GM23338 (cell line): ENCODE measurements at regions not wholly inside any gene's neighbourhood (a gene's known extent, or its start where the extent isn't known, plus 50 kb on each side); places are given as distances from the start of the nearest gene placed in this dataset.
A peak's percentile ranks its signal among the peaks of the same experiment; 100 is the strongest.

ENCODE experiments used
- ATAC-seq: fragments of 200-7000 bp; cut with Tn5 transposase; 3 replicates; pipeline ENCODE4 v1.9.1; 2020
- DNase-seq: peaks from one replicate; pipeline ENCODE4 v3.0.0-alpha.2; 2015; ENCODE audit warnings: low spot score
- H2AFZ ChIP-seq: fragments of 200-600 bp; sonication (generic); 2 replicates; pipeline ENCODE4 v1.8.0; 2016; ENCODE audit warnings: antibody characterized with exemption, mild to moderate bottlenecking, moderate library complexity
- H3F3A ChIP-seq: fragments of 200-600 bp; sonication (generic); replicated peaks from 2 replicates; pipeline ENCODE4 v1.8.0; 2017; ENCODE audit warnings: antibody characterized with exemption, mixed run types, low read depth
- H3K27ac ChIP-seq: fragments of 200-600 bp; sonication (generic); 2 replicates; pipeline ENCODE4 v1.6.1; 2016; ENCODE audit warnings: low read depth
- H3K27me3 ChIP-seq: fragments of 200-600 bp; sonication (generic); 2 replicates; pipeline ENCODE4 v1.8.0; 2016; ENCODE audit warnings: mild to moderate bottlenecking, mixed run types, moderate library complexity; ENCODE audit not compliant: insufficient read depth
- H3K36me3 ChIP-seq: fragments of 200-600 bp; sonication (generic); 2 replicates; pipeline ENCODE4 v1.8.0; 2016; ENCODE audit warnings: mild to moderate bottlenecking; ENCODE audit not compliant: insufficient read depth
- H3K4me1 ChIP-seq: fragments of 200-600 bp; sonication (generic); 2 replicates; pipeline ENCODE4 v1.8.0; 2016; ENCODE audit warnings: mild to moderate bottlenecking, moderate library complexity; ENCODE audit not compliant: insufficient read depth
- H3K4me2 ChIP-seq: fragments of 200-600 bp; sonication (generic); 2 replicates; pipeline ENCODE4 v1.7.1; 2017; ENCODE audit warnings: mixed run types
- H3K4me3 ChIP-seq: fragments of 200-600 bp; sonication (generic); 2 replicates; pipeline ENCODE4 v1.6.1; 2016; ENCODE audit warnings: mixed run types
- H3K79me2 ChIP-seq: fragments of 200-600 bp; sonication (generic); replicated peaks from 2 replicates; pipeline ENCODE4 v1.8.0; 2017; ENCODE audit warnings: mild to moderate bottlenecking; ENCODE audit not compliant: insufficient read depth
- H3K9me2 ChIP-seq: fragments of 200-600 bp; sonication (generic); 2 replicates; pipeline ENCODE4 v1.8.0; 2017; ENCODE audit not compliant: insufficient read depth
- H4K20me1 ChIP-seq: fragments of 200-600 bp; sonication (generic); replicated peaks from 2 replicates; pipeline ENCODE4 v1.8.0; 2017; ENCODE audit warnings: mild to moderate bottlenecking; ENCODE audit not compliant: insufficient read depth
- H3K27ac Mint-ChIP-seq: 2 replicates; pipeline ENCODE4 v1.8.0; 2020; ENCODE audit warnings: inconsistent platforms, mild to moderate bottlenecking, moderate library complexity, mixed read lengths
- H3K27me3 Mint-ChIP-seq: 3 replicates; pipeline ENCODE4 v1.8.0; 2022; ENCODE audit warnings: low read depth, mild to moderate bottlenecking, moderate library complexity, mixed read lengths, inconsistent platforms; ENCODE audit not compliant: insufficient read depth, poor library complexity
- H3K36me3 Mint-ChIP-seq: 3 replicates; pipeline ENCODE4 v1.8.0; 2021; ENCODE audit warnings: low read depth, mild to moderate bottlenecking, inconsistent platforms, moderate library complexity, mixed read lengths
- H3K4me1 Mint-ChIP-seq: 3 replicates; pipeline ENCODE4 v1.8.0; 2020; ENCODE audit warnings: mild to moderate bottlenecking, inconsistent platforms, mixed read lengths
- H3K4me3 Mint-ChIP-seq: 3 replicates; pipeline ENCODE4 v1.8.0; 2021; ENCODE audit warnings: moderate library complexity, mild to moderate bottlenecking, inconsistent platforms, mixed read lengths
- H3K9me3 Mint-ChIP-seq: 3 replicates; pipeline ENCODE4 v1.8.0; 2020; ENCODE audit warnings: moderate library complexity, mild to moderate bottlenecking, inconsistent platforms, mixed read lengths
- EZH2phosphoT487 ChIP-seq: fragments of 200-600 bp; sonication (generic); IDR thresholded peaks from one replicate; pipeline ENCODE4 v1.8.1; 2018; ENCODE audit warnings: antibody characterized with exemption; ENCODE audit not compliant: unreplicated experiment
- JUNB ChIP-seq: IDR thresholded peaks from one replicate; pipeline ENCODE4 v1.6.1; 2016; ENCODE audit warnings: antibody characterized with exemption; ENCODE audit not compliant: unreplicated experiment
- NANOG ChIP-seq: IDR thresholded peaks from 2 replicates; pipeline ENCODE4 v1.6.1; 2016; ENCODE audit warnings: antibody characterized with exemption, borderline replicate concordance
- POLR2AphosphoS5 ChIP-seq: IDR thresholded peaks from 2 replicates; pipeline ENCODE4 v1.6.1; 2016; ENCODE audit warnings: antibody characterized with exemption, low read depth
- ZNF114 ChIP-seq: fragments of 250-450 bp; sonication (Bioruptor Pico); IDR thresholded peaks from 2 replicates; pipeline ENCODE4 v1.5.0; 2020; ENCODE audit warnings: mild to moderate bottlenecking, moderate library complexity
- ZNF331 ChIP-seq: fragments of 250-450 bp; sonication (Bioruptor Pico); IDR thresholded peaks from 2 replicates; pipeline ENCODE4 v1.5.0; 2020; ENCODE audit warnings: low read depth, mild to moderate bottlenecking, moderate library complexity
- ZNF462 ChIP-seq: fragments of 250-450 bp; sonication (Bioruptor Pico); IDR thresholded peaks from 2 replicates; pipeline ENCODE4 v1.5.0; 2020; ENCODE audit warnings: mild to moderate bottlenecking, moderate library complexity
- TF ChIP-seq, protein P1 (sequence below): IDR thresholded peaks from one replicate; pipeline ENCODE4 v1.6.1; 2018; ENCODE audit warnings: antibody characterized with exemption; ENCODE audit not compliant: unreplicated experiment
- TF ChIP-seq, protein P2 (sequence below), 2 experiments: fragments of 200-600 bp in 1 of 2; sonication (generic) in 1 of 2; conservative IDR thresholded peaks; 2 replicates each; pipeline versions ENCODE4 v1.5.1 to v1.6.1; 2016 to 2017; ENCODE audit warnings: antibody characterized with exemption in 2 of 2, low read depth in 2 of 2, mild to moderate bottlenecking in 2 of 2, moderate library complexity in 1 of 2

GRCh38 chr2:20557635-20558034 lies 93.3 kb downstream of the HS1BP3 start:
- Histone ChIP-seq H3K27ac (no peak overlapping the region; the same call in 1 of the 2 replicates), H3K9me2 (peaks cover 4% of the 10 kb centered on the region; the same call in 1 of the 2 replicates), H2AFZ (no peak overlapping the region), H3K27me3 (no peaks in the 10 kb centered on the region), H3K79me2 (no peaks in the 10 kb centered on the region), H3K4me2 (peak overlapping the region; percentile 40), H3K36me3 (no peaks in the 10 kb centered on the region), H4K20me1 (no peaks in the 10 kb centered on the region), H3K4me1 (peaks cover 26% of the 10 kb centered on the region), H3F3A (no peaks in the 10 kb centered on the region), H3K4me3 (no peak overlapping the region)
- Mint-ChIP-seq H3K27me3 (peaks cover 7% of the 10 kb centered on the region), H3K9me3 (no peaks in the 10 kb centered on the region; the same call in 2 of the 3 replicates), H3K27ac (no peak overlapping the region), H3K4me3 (no peak overlapping the region), H3K36me3 (no peaks in the 10 kb centered on the region), H3K4me1 (peaks cover 34% of the 10 kb centered on the region)
- DNase-seq (peak; percentile 46), ATAC-seq (peak; percentile 80)
- TF ChIP-seq POLR2AphosphoS5 (no peak), JUNB (no peak), ZNF462 (CRISPR knock-in tag) (peak; percentile 76)

DNA sequence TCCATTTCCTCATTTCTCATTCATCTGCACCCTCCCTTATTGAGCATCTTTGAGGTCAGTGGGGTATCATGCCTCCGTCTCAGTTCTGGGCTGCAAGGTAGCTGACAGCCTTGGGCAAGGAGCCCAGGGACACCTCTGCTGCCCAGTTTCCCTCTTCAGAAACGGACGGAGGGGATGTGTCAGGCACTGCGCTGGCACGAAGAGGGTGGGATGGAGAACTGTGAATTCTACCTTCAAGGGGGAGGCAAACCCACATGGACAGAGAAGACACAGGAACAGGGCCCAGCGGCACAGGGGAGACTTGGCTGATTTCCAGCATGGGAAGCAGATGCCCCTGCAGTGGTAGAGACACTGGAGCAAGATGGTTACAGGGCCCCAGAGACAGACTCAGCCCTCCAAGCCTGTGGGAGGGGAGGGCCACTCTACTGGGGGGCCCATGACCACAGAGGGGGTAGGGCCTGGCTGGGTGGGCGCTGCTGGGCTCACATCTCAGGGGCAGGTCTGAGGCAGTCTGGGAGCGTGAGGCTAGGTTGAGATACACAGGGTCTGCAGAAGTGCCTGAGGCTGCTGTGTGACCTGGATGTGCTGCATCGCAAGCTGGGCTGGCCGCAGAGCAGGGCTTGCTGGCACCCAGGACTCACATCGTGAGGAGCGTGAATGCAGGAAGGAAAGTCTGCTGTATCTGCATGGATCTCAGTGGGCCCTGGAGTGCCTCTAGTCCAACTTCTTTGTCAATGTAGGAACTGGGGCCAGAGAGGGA lies 92.3 kb downstream of the HS1BP3 start:
- H3K36me3 Mint-ChIP-seq, result no peaks in the 10 kb centered on the region
- H2AFZ ChIP-seq, result no peak overlapping the region
- DNase-seq, result no peak
- H3K4me3 ChIP-seq, result no peak overlapping the region
- H4K20me1 ChIP-seq, result no peaks in the 10 kb centered on the region
- ATAC-seq, result no peak
- no peaks in the 10 kb centered on the region for H3K79me2 ChIP-seq
- H3K27me3 ChIP-seq, result no peaks in the 10 kb centered on the region
- H3K27ac Mint-ChIP-seq, result no peak overlapping the region
- peaks cover 7% of the 10 kb centered on the region for H3K27me3 Mint-ChIP-seq
- H3K4me1 Mint-ChIP-seq, result peaks cover 38% of the 10 kb centered on the region
- no peaks in the 10 kb centered on the region for H3F3A ChIP-seq
- H3K4me2 ChIP-seq, result no peak overlapping the region
- no peak overlapping the region for H3K27ac ChIP-seq
- no peak overlapping the region for H3K4me3 Mint-ChIP-seq
- H3K4me1 ChIP-seq, result peaks cover 26% of the 10 kb centered on the region
- no peaks in the 10 kb centered on the region; the same call in 2 of the 3 replicates for H3K9me3 Mint-ChIP-seq
- H3K9me2 ChIP-seq, result peaks cover 1% of the 10 kb centered on the region; the same call in 1 of the 2 replicates
- no peaks in the 10 kb centered on the region for H3K36me3 ChIP-seq
- TF ChIP-seq NANOG (no peak), EZH2phosphoT487 (no peak), ZNF114 (CRISPR knock-in tag) (no peak), ZNF331 (CRISPR knock-in tag) (no peak)
- TF ChIP-seq, protein P1, sequence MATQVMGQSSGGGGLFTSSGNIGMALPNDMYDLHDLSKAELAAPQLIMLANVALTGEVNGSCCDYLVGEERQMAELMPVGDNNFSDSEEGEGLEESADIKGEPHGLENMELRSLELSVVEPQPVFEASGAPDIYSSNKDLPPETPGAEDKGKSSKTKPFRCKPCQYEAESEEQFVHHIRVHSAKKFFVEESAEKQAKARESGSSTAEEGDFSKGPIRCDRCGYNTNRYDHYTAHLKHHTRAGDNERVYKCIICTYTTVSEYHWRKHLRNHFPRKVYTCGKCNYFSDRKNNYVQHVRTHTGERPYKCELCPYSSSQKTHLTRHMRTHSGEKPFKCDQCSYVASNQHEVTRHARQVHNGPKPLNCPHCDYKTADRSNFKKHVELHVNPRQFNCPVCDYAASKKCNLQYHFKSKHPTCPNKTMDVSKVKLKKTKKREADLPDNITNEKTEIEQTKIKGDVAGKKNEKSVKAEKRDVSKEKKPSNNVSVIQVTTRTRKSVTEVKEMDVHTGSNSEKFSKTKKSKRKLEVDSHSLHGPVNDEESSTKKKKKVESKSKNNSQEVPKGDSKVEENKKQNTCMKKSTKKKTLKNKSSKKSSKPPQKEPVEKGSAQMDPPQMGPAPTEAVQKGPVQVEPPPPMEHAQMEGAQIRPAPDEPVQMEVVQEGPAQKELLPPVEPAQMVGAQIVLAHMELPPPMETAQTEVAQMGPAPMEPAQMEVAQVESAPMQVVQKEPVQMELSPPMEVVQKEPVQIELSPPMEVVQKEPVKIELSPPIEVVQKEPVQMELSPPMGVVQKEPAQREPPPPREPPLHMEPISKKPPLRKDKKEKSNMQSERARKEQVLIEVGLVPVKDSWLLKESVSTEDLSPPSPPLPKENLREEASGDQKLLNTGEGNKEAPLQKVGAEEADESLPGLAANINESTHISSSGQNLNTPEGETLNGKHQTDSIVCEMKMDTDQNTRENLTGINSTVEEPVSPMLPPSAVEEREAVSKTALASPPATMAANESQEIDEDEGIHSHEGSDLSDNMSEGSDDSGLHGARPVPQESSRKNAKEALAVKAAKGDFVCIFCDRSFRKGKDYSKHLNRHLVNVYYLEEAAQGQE, result no peak
- TF ChIP-seq, protein P2, sequence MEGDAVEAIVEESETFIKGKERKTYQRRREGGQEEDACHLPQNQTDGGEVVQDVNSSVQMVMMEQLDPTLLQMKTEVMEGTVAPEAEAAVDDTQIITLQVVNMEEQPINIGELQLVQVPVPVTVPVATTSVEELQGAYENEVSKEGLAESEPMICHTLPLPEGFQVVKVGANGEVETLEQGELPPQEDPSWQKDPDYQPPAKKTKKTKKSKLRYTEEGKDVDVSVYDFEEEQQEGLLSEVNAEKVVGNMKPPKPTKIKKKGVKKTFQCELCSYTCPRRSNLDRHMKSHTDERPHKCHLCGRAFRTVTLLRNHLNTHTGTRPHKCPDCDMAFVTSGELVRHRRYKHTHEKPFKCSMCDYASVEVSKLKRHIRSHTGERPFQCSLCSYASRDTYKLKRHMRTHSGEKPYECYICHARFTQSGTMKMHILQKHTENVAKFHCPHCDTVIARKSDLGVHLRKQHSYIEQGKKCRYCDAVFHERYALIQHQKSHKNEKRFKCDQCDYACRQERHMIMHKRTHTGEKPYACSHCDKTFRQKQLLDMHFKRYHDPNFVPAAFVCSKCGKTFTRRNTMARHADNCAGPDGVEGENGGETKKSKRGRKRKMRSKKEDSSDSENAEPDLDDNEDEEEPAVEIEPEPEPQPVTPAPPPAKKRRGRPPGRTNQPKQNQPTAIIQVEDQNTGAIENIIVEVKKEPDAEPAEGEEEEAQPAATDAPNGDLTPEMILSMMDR (conservative IDR thresholded peaks at IDR 0.05; ENCODE audit: low read depth in 2 of 2), result no peak
